ENCODE measurements at regions not wholly inside any gene's neighbourhood (a gene's known extent, or its start where the extent isn't known, plus 50 kb on each side); places are given as distances from the start of the nearest gene placed in this dataset.

DNA sequence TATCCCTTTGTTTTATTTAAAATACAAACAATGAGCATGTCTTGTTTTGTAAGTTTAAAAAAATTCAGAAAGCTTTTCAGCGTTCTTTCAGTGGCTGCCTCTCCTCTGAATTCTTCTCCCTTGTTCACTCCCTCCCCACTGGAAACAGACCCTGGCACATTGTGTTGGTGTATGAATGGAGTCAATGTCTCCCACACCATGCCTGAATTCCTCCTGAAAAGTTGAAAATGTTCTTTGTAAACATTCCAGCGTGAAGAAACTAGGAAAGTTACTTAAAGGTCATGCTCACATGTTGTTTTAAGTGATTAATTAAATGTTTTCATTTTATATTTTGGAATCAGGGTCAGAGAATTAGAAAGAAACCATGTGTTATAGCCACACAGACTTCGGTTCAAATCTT, 136.9 kb upstream of the DYNLRB2 start:
- TF ChIP-seq, protein P1, sequence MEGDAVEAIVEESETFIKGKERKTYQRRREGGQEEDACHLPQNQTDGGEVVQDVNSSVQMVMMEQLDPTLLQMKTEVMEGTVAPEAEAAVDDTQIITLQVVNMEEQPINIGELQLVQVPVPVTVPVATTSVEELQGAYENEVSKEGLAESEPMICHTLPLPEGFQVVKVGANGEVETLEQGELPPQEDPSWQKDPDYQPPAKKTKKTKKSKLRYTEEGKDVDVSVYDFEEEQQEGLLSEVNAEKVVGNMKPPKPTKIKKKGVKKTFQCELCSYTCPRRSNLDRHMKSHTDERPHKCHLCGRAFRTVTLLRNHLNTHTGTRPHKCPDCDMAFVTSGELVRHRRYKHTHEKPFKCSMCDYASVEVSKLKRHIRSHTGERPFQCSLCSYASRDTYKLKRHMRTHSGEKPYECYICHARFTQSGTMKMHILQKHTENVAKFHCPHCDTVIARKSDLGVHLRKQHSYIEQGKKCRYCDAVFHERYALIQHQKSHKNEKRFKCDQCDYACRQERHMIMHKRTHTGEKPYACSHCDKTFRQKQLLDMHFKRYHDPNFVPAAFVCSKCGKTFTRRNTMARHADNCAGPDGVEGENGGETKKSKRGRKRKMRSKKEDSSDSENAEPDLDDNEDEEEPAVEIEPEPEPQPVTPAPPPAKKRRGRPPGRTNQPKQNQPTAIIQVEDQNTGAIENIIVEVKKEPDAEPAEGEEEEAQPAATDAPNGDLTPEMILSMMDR (conservative IDR thresholded peaks at IDR 0.05; ENCODE audit: low read depth, low read length) = no peak
- no peak for TF ChIP-seq EZH2 (IDR thresholded peaks at IDR 0.05; ENCODE audit: borderline replicate concordance, low read depth, low read length, poor library complexity, severe bottlenecking)
